Left ventricle myocardium superior (tissue), 1 donor: ENCODE measurements at regions not wholly inside any gene's neighbourhood (a gene's known extent, or its start where the extent isn't known, plus 50 kb on each side); places are given as distances from the start of the nearest gene placed in this dataset.
"Not testable (repeated sequence)": the region's sequence is repeated elsewhere in the genome, so short reads cannot be mapped to it uniquely, and the experiment has no call there.

Experiments used
- ATAC-seq: fragments of 200-7000 bp; cut with Tn5 transposase; one replicate; pipeline ENCODE4 v1.9.1; 2020; ENCODE audit warnings: mild to moderate bottlenecking, moderate library complexity
- DNase-seq: peaks from one replicate; pipeline ENCODE4 v3.0.0-alpha.2; 2020
- intact Hi-C: fragments of 100-400 bp; cut with micrococcal nuclease; formaldehyde crosslinking; loops from one replicate; pipeline ENCODE4 v1.11.0; 2022
- donor health status: DM: no; HTN: yes; CAD: no; lungs with severe emphysema.

DNA sequence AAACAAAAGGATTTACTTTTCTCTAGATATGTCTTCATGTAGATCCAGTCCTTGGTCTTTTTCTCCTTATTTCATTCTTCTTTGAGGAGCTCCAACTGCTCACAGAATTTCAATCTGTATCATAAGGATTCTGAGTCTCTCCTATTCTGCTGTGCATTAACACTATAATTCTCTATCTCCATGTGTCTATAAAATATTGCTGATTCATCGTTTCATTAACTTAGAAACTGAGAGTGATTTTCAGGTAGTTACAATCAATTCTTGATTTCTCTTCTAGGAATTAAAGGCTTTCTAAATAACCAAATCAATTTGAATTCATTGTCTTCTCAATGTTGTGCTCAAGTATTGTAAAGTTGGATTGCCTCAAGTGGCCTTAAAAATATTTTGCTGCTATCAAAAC is 651.5 kb upstream of the CADM2 start:
- intact Hi-C loops = no loop called here
- ATAC-seq (no peak), DNase-seq (no peak)

DNA sequence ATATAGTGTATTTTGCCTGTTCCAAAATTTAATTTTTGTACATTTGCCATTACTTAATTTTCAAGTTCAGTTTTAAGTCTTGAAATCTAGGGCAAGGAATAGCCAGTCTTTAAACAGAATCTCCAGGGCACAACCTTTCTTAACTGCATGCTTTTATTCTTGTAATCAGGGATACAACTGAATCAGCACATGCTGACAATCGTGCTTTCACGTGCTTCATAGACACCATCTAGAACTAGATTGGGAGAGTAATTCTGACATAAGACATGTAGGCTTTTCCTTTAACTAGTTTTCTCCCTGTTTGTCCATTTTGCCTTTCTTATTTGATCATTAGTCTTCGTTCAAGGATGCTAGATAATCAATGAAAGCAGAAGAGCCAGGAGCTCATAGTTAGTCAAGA is 650.4 kb upstream of the CADM2 start:
- intact Hi-C loops = no loop called here

DNA sequence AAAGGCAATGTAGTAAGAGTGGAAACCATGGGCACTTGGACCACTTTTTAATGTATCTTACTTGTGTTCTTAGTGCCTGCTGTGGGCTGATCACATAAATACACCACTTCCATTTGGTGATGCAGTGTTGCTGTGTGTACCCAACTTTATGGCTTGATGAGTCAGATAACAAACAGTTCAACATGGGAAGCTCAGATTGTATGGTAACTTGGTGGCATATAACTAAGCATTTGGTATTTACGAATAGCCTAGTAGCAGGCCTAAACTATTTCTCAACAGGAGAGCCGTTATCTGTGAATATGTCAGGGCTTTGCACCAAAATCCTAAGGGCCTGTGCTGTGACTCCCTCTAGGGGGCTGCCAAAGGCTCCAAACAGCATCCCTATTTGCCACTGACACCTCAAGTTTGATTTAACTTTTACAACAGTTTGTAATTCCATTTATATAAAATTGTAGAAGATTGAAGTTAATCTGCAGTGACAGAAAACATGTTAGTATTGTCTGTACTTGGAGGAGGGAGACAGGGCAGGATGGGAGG is 640.4 kb upstream of the CADM2 start:
- DNase-seq (no peak), ATAC-seq (no peak)
- intact Hi-C loops = no loop called here

More for the DNA sequence above, 650.4 kb upstream of the CADM2 start:
- ATAC-seq (no peak), DNase-seq (no peak)

DNA sequence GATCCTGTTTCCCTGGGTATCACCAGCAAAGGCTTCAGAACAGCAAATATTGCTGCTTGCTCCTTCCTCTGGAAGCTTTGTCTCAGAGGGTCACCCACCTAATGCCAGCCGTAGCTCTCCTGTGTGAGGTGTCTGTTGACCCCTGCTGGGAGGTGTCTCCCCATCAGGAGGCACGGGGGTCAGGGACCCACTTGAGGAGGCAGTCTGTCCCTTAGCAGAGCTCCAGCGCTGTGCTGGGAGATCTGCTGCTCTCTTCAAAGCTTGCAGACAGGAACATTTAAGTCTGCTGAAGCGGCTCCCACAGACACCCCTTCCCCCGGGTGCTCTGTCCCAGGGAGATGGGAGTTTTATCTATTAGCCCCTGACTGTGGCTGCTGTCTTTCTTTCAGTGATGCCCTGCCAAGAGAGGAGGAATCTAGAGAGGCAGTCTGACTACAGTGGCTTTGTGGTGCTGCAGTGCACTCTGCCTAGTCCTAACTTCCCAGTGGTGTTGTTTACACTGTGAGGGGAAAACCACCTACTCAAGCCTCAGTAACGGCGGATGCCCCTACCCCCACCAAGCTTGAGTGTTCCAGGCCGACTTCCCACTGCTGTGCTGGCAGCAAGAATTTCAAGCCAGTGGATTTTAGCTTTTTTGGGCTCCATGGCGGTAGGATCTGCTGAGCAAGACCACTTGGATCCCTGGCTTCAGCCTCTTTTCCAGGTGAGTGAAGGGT is 593.1 kb upstream of the CADM2 start:
- DNase-seq, intact Hi-C loops, ATAC-seq: not testable (repeated sequence)
